H9 (cell line): ENCODE measurements at regions not wholly inside any gene's neighbourhood (a gene's known extent, or its start where the extent isn't known, plus 50 kb on each side); places are given as distances from the start of the nearest gene placed in this dataset.

ENCODE experiments used
- DNase-seq: peaks from one replicate; pipeline ENCODE4 v3.0.0-alpha.2; 2017
- H2AFZ ChIP-seq: one replicate; pipeline ENCODE4 v1.6.1; 2013; ENCODE audit warnings: mild to moderate bottlenecking, low read length, control low read depth, moderate library complexity
- H2AK5ac ChIP-seq: 2 replicates; pipeline ENCODE4 v1.6.1; 2013; ENCODE audit warnings: low read length, control low read depth, mixed read lengths; ENCODE audit not compliant: insufficient read length
- H2BK120ac ChIP-seq: one replicate; pipeline ENCODE4 v1.6.1; 2013; ENCODE audit warnings: low read depth, mild to moderate bottlenecking, low read length, control low read depth, inconsistent platforms; ENCODE audit not compliant: poor library complexity, severe bottlenecking
- H2BK12ac ChIP-seq: 2 replicates; pipeline ENCODE4 v1.6.1; 2013; ENCODE audit warnings: low read length, control low read depth, mixed read lengths, low read depth; ENCODE audit not compliant: insufficient read length
- H2BK15ac ChIP-seq: 2 replicates; pipeline ENCODE4 v1.6.1; 2013; ENCODE audit warnings: low read depth, low read length, control low read depth
- H2BK20ac ChIP-seq: one replicate; pipeline ENCODE4 v1.6.1; 2013; ENCODE audit warnings: low read depth, mild to moderate bottlenecking, low read length, control low read depth, inconsistent platforms; ENCODE audit not compliant: poor library complexity, severe bottlenecking
- H2BK5ac ChIP-seq: 2 replicates; pipeline ENCODE4 v1.6.1; 2013; ENCODE audit warnings: low read length, control low read depth, mixed read lengths; ENCODE audit not compliant: insufficient read length
- H3K14ac ChIP-seq: 2 replicates; pipeline ENCODE4 v1.6.1; 2013; ENCODE audit warnings: low read length, control low read depth; ENCODE audit not compliant: insufficient read depth
- H3K18ac ChIP-seq: 2 replicates; pipeline ENCODE4 v1.6.1; 2013; ENCODE audit warnings: low read depth, mild to moderate bottlenecking, mixed read lengths, low read length, control low read depth; ENCODE audit not compliant: insufficient read length
- H3K23ac ChIP-seq: 2 replicates; pipeline ENCODE4 v1.6.1; 2013; ENCODE audit warnings: low read length, control low read depth, mixed read lengths, low read depth; ENCODE audit not compliant: insufficient read length
- H3K23me2 ChIP-seq: 2 replicates; pipeline ENCODE4 v1.6.1; 2013; ENCODE audit warnings: low read depth, mild to moderate bottlenecking, mixed read lengths, low read length, control low read depth; ENCODE audit not compliant: insufficient read length, poor library complexity, severe bottlenecking
- H3K27ac ChIP-seq: 2 replicates; pipeline ENCODE4 v1.5.1; 2013; ENCODE audit warnings: low read length, control low read depth, mixed read lengths, low read depth; ENCODE audit not compliant: insufficient read length
- H3K27me3 ChIP-seq: 2 replicates; pipeline ENCODE4 v1.6.1; 2013; ENCODE audit warnings: low read length, control low read depth, inconsistent platforms; ENCODE audit not compliant: insufficient read depth
- H3K4ac ChIP-seq: 2 replicates; pipeline ENCODE4 v1.6.1; 2013; ENCODE audit warnings: low read depth, mild to moderate bottlenecking, control low read depth, inconsistent platforms, low read length, moderate library complexity
- H3K4me1 ChIP-seq: 2 replicates; pipeline ENCODE4 v1.6.1; 2013; ENCODE audit warnings: low read length, control low read depth, inconsistent platforms; ENCODE audit not compliant: insufficient read depth
- H3K4me2 ChIP-seq: 2 replicates; pipeline ENCODE4 v1.6.1; 2013; ENCODE audit warnings: low read length, control low read depth, mixed read lengths; ENCODE audit not compliant: insufficient read length, insufficient read depth
- H3K56ac ChIP-seq: 2 replicates; pipeline ENCODE4 v1.6.1; 2013; ENCODE audit warnings: low read depth, mild to moderate bottlenecking, mixed read lengths, low read length, control low read depth; ENCODE audit not compliant: insufficient read length
- H3K79me1 ChIP-seq: 2 replicates; pipeline ENCODE4 v1.6.1; 2013; ENCODE audit warnings: low read depth, mild to moderate bottlenecking, moderate library complexity, low read length, control low read depth, inconsistent platforms; ENCODE audit not compliant: insufficient read depth, poor library complexity, severe bottlenecking
- H3K79me2 ChIP-seq: 2 replicates; pipeline ENCODE4 v1.6.1; 2013; ENCODE audit warnings: low read length, control low read depth, inconsistent platforms; ENCODE audit not compliant: insufficient read depth
- H3K9ac ChIP-seq: 2 replicates; pipeline ENCODE4 v1.6.1; 2013; ENCODE audit warnings: low read length, control low read depth, mixed read lengths; ENCODE audit not compliant: insufficient read length; ENCODE audit errors: extremely low read depth
- H3K9me3 ChIP-seq: one replicate; pipeline ENCODE4 v1.6.1; 2013; ENCODE audit warnings: low read depth, low read length, inconsistent platforms; ENCODE audit not compliant: control insufficient read depth
- H3T11ph ChIP-seq: one replicate; pipeline ENCODE4 v1.6.1; 2013; ENCODE audit warnings: mild to moderate bottlenecking, low read length, control low read depth, inconsistent platforms
- H4K20me1 ChIP-seq: one replicate; pipeline ENCODE4 v1.6.1; 2013; ENCODE audit not compliant: control insufficient read depth, insufficient read length, insufficient read depth
- H4K5ac ChIP-seq: 2 replicates; pipeline ENCODE4 v1.6.1; 2013; ENCODE audit warnings: low read depth, mild to moderate bottlenecking, mixed read lengths, low read length, control low read depth; ENCODE audit not compliant: insufficient read length
- H4K8ac ChIP-seq: replicated peaks from 2 replicates; pipeline ENCODE4 v1.6.1; 2013; ENCODE audit warnings: low read length, control low read depth, mixed read lengths, low read depth; ENCODE audit not compliant: insufficient read length
- H4K91ac ChIP-seq: 2 replicates; pipeline ENCODE4 v1.6.1; 2013; ENCODE audit warnings: low read depth, mild to moderate bottlenecking, moderate library complexity, mixed read lengths, low read length, control low read depth; ENCODE audit not compliant: insufficient read length
- H3K27ac Mint-ChIP-seq, 3 experiments: 2 replicates in 2 of 3; 3 replicates in 1 of 3; pipeline ENCODE4 v1.8.0; 2020 to 2021; ENCODE audit warnings: mixed read lengths in 3 of 3, mild to moderate bottlenecking in 1 of 3, moderate library complexity in 1 of 3
- H3K27me3 Mint-ChIP-seq: 2 replicates; pipeline ENCODE4 v1.8.0; 2021; ENCODE audit warnings: low read depth, mild to moderate bottlenecking, moderate library complexity, mixed read lengths
- H3K36me3 Mint-ChIP-seq, 3 experiments: 2 replicates in 2 of 3; 3 replicates in 1 of 3; pipeline ENCODE4 v1.8.0; 2020 to 2021; ENCODE audit warnings: low read depth in 3 of 3, mixed read lengths in 3 of 3; ENCODE audit not compliant: insufficient read depth in 1 of 3
- H3K4me1 Mint-ChIP-seq, 2 experiments: 2 replicates each; pipeline ENCODE4 v1.8.0; 2020; ENCODE audit warnings: mixed read lengths in 2 of 2
- H3K4me3 Mint-ChIP-seq, 2 experiments: 2 replicates in 1 of 2; 3 replicates in 1 of 2; pipeline ENCODE4 v1.8.0; 2020 to 2021; ENCODE audit warnings: mild to moderate bottlenecking in 2 of 2, mixed read lengths in 2 of 2, moderate library complexity in 1 of 2
- H3K9me3 Mint-ChIP-seq, 2 experiments: 2 replicates in 1 of 2; 3 replicates in 1 of 2; pipeline ENCODE4 v1.8.0; 2020; ENCODE audit warnings: mild to moderate bottlenecking in 2 of 2, mixed read lengths in 2 of 2, moderate library complexity in 1 of 2
- CTCF ChIP-seq: fragments of 200-600 bp; sonication (generic); conservative IDR thresholded peaks from 3 replicates; pipeline ENCODE4 v1.8.0; 2021; ENCODE audit warnings: antibody characterized with exemption, mild to moderate bottlenecking
- WGBS: extraction: QIAGEN DNeasy Blood & Tissue Kit; methylation state at CpG from one replicate; pipeline ENCODE4 v1.1.7; 2013; ENCODE audit warnings: missing lambda C conversion rate, low lambda C conversion rate, mixed read lengths; ENCODE audit not compliant: insufficient read length; ENCODE audit errors: extremely low coverage; 5-methylcytosine and 5-hydroxymethylcytosine counted together

- no peak overlapping the region for H4K8ac ChIP-seq
- Mint-ChIP-seq H3K36me3 (peaks cover 0 to 5% (median 0%) of the 10 kb centered on the region in 3 experiments; a peak in 3 of 7 replicates), H3K4me1 (no peaks in the 10 kb centered on the region), H3K9me3 (peaks cover 5% of the 10 kb centered on the region in 2 experiments; a peak in 4 of 5 replicates), H3K27ac (no peak overlapping the region), H3K4me3 (no peak overlapping the region), H3K27me3 (no peaks in the 10 kb centered on the region)
- no peaks in the 10 kb centered on the region for H3K27me3 ChIP-seq
- H3K79me2 ChIP-seq: no peaks in the 10 kb centered on the region
- H2BK120ac ChIP-seq: no peak overlapping the region
- WGBS: no CpG with 5 or more reads among the region's 4 CpGs
- no peak overlapping the region for H3K4me2 ChIP-seq
- H2BK5ac ChIP-seq: no peak overlapping the region
- H3K9me3 ChIP-seq: no peaks in the 10 kb centered on the region
- no peak overlapping the region for H2AK5ac ChIP-seq
- H3K9ac ChIP-seq: no peak overlapping the region
- TF ChIP-seq CTCF: no peak
- no peak for DNase-seq
- H3T11ph ChIP-seq: no peak overlapping the region
- no peaks in the 10 kb centered on the region for H3K4me1 ChIP-seq
- no peaks in the 10 kb centered on the region for H3K79me1 ChIP-seq
- H3K27ac ChIP-seq: no peak overlapping the region
- H4K5ac ChIP-seq: no peak overlapping the region
- no peaks in the 10 kb centered on the region for H4K20me1 ChIP-seq
- H4K91ac ChIP-seq: no peak overlapping the region
- no peaks in the 10 kb centered on the region for H3K23me2 ChIP-seq
- no peak overlapping the region for H2BK15ac ChIP-seq
- H2AFZ ChIP-seq: no peak overlapping the region
- no peak overlapping the region for H2BK12ac ChIP-seq
- no peak overlapping the region for H2BK20ac ChIP-seq
- no peak overlapping the region for H3K23ac ChIP-seq
- no peak overlapping the region for H3K18ac ChIP-seq
- no peak overlapping the region for H3K56ac ChIP-seq
- H3K14ac ChIP-seq: no peak overlapping the region
- no peak overlapping the region for H3K4ac ChIP-seq
Observed at GRCh38 chr5:68698025-68698940, 395.5 kb upstream of the SLC30A5 start.
